Keratinocyte (primary cell): ENCODE measurements at regions not wholly inside any gene's neighbourhood (a gene's known extent, or its start where the extent isn't known, plus 50 kb on each side); places are given as distances from the start of the nearest gene placed in this dataset.

ENCODE experiments used
- DNase-seq: peaks from one replicate; pipeline ENCODE4 v3.0.0-alpha.2; 2011; ENCODE audit warnings: low read depth, missing footprints, low spot score
- FAIRE-seq: peaks from 2 replicates; lab custom pipeline; 2011; peaks lifted over from hg19 to GRCh38; lab: Jason Lieb, UNC
- H2AFZ ChIP-seq: 2 replicates; pipeline ENCODE4 v1.6.0; 2012; ENCODE audit warnings: low read length, control low read depth, inconsistent platforms; ENCODE audit not compliant: control insufficient read depth
- H3K27ac ChIP-seq: 2 replicates; pipeline ENCODE4 v1.5.1; 2011; ENCODE audit warnings: low read length; ENCODE audit not compliant: control insufficient read depth, insufficient read depth
- H3K27me3 ChIP-seq: 3 replicates; pipeline ENCODE4 v1.6.0; 2011; ENCODE audit warnings: low read length; ENCODE audit not compliant: control insufficient read depth, insufficient read depth; ENCODE audit errors: extremely low read depth
- H3K36me3 ChIP-seq, 2 experiments: 2 replicates in 1 of 2; 3 replicates in 1 of 2; pipeline ENCODE4 v1.5.1; 2011; ENCODE audit warnings: low read length in 2 of 2, mild to moderate bottlenecking in 1 of 2; ENCODE audit not compliant: control insufficient read depth in 2 of 2, insufficient read depth in 2 of 2; ENCODE audit errors: extremely low read depth in 1 of 2
- H3K4me1 ChIP-seq: 3 replicates; pipeline ENCODE4 v1.5.1; 2011; ENCODE audit warnings: low read length; ENCODE audit not compliant: control insufficient read depth, insufficient read depth; ENCODE audit errors: extremely low read depth
- H3K4me2 ChIP-seq: 3 replicates; pipeline ENCODE4 v1.6.0; 2011; ENCODE audit warnings: low read depth, low read length; ENCODE audit not compliant: control insufficient read depth, insufficient read depth; ENCODE audit errors: extremely low read depth
- H3K4me3 ChIP-seq, 3 experiments: fragments of 200-600 bp in 1 of 3; sonication (generic) in 1 of 3; 2 replicates in 2 of 3; 3 replicates in 1 of 3; pipeline ENCODE4 v1.5.1; 2011 to 2016; ENCODE audit warnings: low read length in 3 of 3, mild to moderate bottlenecking in 3 of 3, control low read depth in 2 of 3, inconsistent platforms in 1 of 3, low read depth in 1 of 3, mixed read lengths in 1 of 3, mixed run types in 1 of 3, moderate library complexity in 1 of 3; ENCODE audit not compliant: control insufficient read depth in 2 of 3, insufficient read depth in 2 of 3; ENCODE audit errors: extremely low read depth in 1 of 3
- H3K79me2 ChIP-seq: 2 replicates; pipeline ENCODE4 v1.6.0; 2012; ENCODE audit warnings: low read length; ENCODE audit not compliant: control insufficient read depth, insufficient read depth
- H3K9ac ChIP-seq: 3 replicates; pipeline ENCODE4 v1.6.0; 2011; ENCODE audit warnings: low read length; ENCODE audit not compliant: control insufficient read depth, insufficient read depth; ENCODE audit errors: extremely low read depth
- H3K9me1 ChIP-seq: 3 replicates; pipeline ENCODE4 v1.6.0; 2011; ENCODE audit warnings: low read length; ENCODE audit not compliant: control insufficient read depth, insufficient read depth; ENCODE audit errors: extremely low read depth
- H3K9me3 ChIP-seq: 2 replicates; pipeline ENCODE4 v1.5.1; 2012; ENCODE audit warnings: low read depth, low read length; ENCODE audit not compliant: control insufficient read depth
- H4K20me1 ChIP-seq: 3 replicates; pipeline ENCODE4 v1.6.0; 2011; ENCODE audit warnings: low read length; ENCODE audit not compliant: control insufficient read depth, insufficient read depth; ENCODE audit errors: extremely low read depth
- CTCF ChIP-seq, 3 experiments: IDR thresholded peaks in 1 of 3; conservative IDR thresholded peaks in 1 of 3; optimal IDR thresholded peaks in 1 of 3; 2 replicates in 2 of 3; 3 replicates in 1 of 3; pipeline versions ENCODE3 to v1.5.1; 2011; ENCODE audit warnings: low read length in 3 of 3, mild to moderate bottlenecking in 3 of 3, moderate library complexity in 2 of 3, control low read depth in 1 of 3, inconsistent platforms in 1 of 3; ENCODE audit not compliant: insufficient read depth in 2 of 3; ENCODE audit errors: extremely low read depth in 1 of 3
- EZH2 ChIP-seq: IDR thresholded peaks from one replicate; pipeline ENCODE4 v1.6.1; 2012; ENCODE audit warnings: inconsistent platforms, mild to moderate bottlenecking, low read length, moderate library complexity
- dilution Hi-C: fragments of 300-500 bp; cut with MboI; formaldehyde crosslinking; loops from one replicate; pipeline ENCODE4 v1.7.0; 2020; ENCODE audit warnings: low sequenced_read_pairs; ENCODE audit not compliant: extremely low pct_ligation_motif_present

- dilution Hi-C loops: no loop called here
- DNase-seq (no peak), FAIRE-seq (no peak)
- Histone ChIP-seq H2AFZ (no peak overlapping the region), H3K79me2 (no peaks in the 10 kb centered on the region), H3K9ac (no peak overlapping the region), H3K36me3 (no peaks in the 10 kb centered on the region), H3K9me1 (no peaks in the 10 kb centered on the region), H3K9me3 (no peaks in the 10 kb centered on the region), H4K20me1 (no peaks in the 10 kb centered on the region), H3K27ac (no peak overlapping the region), H3K27me3 (no peaks in the 10 kb centered on the region), H3K4me2 (no peak overlapping the region), H3K4me1 (no peaks in the 10 kb centered on the region), H3K4me3 (no peak overlapping the region)
- no peak for TF ChIP-seq EZH2
- TF ChIP-seq CTCF (optimal IDR thresholded peaks at IDR 0.05 in 1 of 3, IDR thresholded peaks at IDR 0.05 in 1 of 3, conservative IDR thresholded peaks at IDR 0.05 in 1 of 3; ENCODE audit: extremely low read depth in 1 of 3, insufficient read depth in 2 of 3, low read length in 3 of 3): no peak
These were observed 1624.0 kb downstream of the AMY1C start for GRCh38 chr1:105373681-105374080.

GRCh38 chr1:105386489-105386888 lies 1636.8 kb downstream of the AMY1C start:
- Histone ChIP-seq H3K27ac (no peak overlapping the region), H3K79me2 (no peaks in the 10 kb centered on the region), H3K4me2 (no peak overlapping the region), H3K27me3 (no peaks in the 10 kb centered on the region), H3K36me3 (no peaks in the 10 kb centered on the region), H3K4me3 (no peak overlapping the region), H3K4me1 (no peaks in the 10 kb centered on the region), H3K9ac (no peak overlapping the region), H3K9me1 (no peaks in the 10 kb centered on the region), H2AFZ (no peak overlapping the region), H4K20me1 (no peaks in the 10 kb centered on the region), H3K9me3 (peaks cover 2% of the 10 kb centered on the region)
- no peak for FAIRE-seq
- no peak for DNase-seq
- dilution Hi-C loops: no loop called here
- no peak for TF ChIP-seq EZH2
- TF ChIP-seq CTCF (optimal IDR thresholded peaks at IDR 0.05 in 1 of 3, IDR thresholded peaks at IDR 0.05 in 1 of 3, conservative IDR thresholded peaks at IDR 0.05 in 1 of 3; ENCODE audit: extremely low read depth in 1 of 3, insufficient read depth in 2 of 3, low read length in 3 of 3): no peak
